ENCODE measurements at regions not wholly inside any gene's neighbourhood (a gene's known extent, or its start where the extent isn't known, plus 50 kb on each side); places are given as distances from the start of the nearest gene placed in this dataset.

DNA sequence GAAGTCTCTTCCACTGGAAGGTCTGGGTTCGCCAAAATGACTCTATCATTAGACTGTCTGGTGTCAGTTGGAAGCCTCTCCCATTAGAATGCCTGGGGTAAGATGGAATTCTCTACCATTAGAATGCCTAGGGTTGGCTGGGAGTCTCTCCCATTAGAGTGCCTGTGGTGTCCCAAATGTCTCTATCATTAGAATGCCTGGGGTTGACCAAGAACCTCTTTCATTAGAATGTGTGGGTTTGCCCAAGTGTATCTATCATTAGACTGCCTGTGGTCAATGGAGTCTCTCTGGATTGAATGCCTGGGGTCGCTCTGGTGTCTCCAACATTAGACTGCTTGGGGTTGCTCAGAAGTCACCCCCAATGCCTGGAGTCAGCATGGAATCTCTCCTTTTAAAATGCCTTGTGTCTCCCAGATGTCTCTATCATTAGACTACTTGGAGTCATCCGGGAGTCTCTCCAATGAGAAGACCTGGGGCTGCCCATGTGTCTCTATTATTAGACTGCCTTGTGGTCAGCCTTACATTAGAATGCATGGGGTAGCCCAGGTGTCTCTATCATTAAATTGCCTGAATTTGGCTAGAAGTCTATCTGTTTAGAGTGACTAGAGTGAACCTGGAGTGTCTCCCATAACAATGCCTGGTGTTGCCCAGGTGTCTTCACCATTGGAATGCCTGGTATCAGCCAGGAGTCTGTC, 1518.4 kb downstream of the UQCRFS1 start:
- DNase-seq, result no peak

DNA sequence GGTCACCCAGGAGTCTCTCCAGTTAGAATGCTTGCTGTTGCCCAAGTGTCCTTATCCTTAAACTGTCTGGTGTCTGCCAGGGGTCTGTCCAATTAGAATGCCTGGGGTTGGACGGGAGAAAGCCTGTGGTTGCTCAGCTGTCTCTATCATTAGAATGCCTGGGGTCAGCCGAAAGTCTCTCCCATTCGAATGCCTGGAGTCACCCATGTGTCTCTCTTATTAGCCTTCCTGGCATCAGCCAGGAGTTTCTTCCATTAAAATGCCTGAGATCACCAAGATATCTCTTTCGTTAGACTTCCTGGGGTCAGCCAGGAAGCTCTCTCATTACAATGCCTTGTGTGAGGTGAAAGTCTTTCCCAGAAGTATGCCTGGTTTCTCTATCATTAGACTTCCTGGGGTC, 1521.0 kb downstream of the UQCRFS1 start:
- DNase-seq, result no peak

DNA sequence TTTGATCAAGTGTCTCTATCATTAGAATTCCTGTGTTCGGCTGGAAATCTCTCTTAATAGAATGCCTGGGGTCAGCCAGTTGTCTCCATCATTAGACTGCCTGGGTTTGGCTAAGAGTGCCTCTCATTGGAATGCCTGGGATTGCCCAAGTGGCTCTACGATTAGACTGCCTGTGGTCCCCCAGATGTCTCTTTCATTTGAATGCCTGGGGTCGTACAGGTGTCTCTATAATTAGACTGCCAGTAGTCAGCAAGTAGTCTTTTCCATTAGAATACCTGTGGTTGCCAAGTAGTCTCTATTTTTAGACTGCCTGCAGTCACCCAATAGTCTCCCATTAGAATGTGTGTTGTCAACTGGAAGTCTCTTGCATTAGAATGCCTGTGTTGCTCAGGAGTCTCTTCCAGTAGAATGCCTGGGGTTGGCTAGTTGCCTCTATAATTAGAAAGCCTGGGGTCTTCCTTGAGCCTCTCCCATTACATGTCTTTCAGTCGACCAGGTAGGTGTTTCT, 1523.2 kb downstream of the UQCRFS1 start:
- no peak for DNase-seq

DNA sequence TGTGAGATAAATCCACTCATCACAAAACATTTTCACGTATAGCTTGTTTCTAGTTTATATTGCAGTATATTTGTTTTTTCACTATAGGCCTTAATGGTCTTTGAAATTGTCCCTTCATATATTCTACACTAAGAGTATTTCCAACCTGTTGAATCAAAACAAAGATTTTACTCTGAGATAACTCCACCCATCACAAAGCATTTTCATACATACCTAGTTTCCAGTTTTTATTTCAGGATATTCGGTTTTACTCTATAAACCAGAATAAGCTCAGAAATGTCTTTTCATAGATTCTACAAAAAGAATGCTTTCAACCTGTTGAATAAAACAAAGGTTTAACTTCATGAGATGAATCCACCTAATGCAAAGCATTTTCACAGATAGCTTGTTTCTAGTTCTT, 1528.7 kb downstream of the UQCRFS1 start:
- DNase-seq, result no peak

DNA sequence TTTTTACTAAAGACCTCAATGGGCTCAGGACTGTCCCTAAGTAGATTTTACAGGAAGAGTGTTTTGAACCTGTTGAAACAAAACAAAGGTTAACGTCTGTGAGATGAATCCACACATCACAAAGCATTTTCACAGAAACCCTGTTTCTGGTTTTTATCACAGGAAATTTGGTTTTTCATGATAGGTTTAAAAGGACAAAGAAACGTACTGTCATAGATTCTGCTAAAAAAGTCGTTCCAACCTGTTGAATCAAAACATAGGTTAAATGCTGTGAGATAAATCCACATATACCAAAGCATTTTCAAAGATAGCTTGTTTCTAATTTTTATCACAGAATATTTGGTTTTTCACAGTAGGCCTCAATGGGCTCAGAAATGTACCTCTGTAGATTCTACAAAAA, 1531.0 kb downstream of the UQCRFS1 start:
- DNase-seq, result no peak

DNA sequence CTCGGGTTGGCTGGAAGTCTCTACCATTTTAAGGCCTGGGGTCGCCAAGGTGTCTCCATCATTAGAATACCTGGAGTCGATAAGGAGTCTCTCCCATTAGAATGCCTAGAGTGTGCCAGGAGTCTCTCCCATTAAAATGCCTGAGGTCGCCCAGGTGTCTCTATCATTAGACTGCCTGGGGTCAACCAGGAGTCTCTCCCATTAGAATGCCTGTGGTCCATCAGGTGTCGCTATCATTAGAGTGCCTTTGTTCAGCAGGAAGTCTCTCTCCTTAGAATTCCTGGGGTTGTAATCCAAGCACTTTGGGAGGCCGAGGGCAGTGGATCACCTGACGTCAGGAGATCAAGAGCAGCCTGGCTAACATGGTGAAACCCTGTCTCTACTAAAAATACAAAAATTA, 1533.0 kb downstream of the UQCRFS1 start:
- DNase-seq, result no peak

DNA sequence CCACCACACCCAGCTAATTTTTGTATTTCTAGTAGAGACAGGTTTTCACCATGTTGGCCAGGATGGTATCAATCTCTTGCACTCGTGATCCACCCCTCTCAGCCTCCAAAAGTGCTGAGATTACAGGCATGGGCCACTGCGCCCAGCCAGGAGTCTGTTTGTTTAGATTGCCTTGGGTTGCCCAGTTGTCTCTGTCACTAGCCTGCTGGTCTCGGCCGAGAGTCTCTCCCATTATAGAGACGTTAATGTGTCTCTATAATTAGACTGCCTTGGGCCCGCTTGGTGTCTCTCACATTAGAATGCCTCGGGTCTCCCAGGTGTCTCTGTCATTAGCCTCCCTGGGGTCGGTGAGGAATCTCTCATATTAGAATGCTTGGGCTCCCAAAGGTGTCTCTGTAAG, 1533.6 kb downstream of the UQCRFS1 start:
- no peak for DNase-seq

DNA sequence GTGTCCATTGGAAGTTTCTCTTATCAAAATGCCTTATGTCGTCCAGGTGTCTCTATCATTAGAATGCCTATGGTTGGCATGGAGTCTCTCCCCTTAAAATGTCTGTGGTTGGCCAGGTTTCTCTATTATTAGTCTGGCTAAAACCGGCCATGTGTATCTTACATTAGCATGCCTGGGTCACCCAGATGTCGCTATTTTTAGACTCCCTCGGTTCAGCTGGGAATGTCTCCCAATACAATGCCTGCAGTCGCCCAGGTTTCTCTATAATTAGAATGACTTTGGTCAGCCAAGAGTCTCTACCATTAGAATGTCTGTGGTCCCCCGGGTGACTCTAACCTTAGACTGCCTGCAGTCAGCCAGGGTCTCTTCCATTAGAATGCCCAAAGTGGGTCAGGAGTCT, 1536.1 kb downstream of the UQCRFS1 start:
- DNase-seq, result no peak

DNA sequence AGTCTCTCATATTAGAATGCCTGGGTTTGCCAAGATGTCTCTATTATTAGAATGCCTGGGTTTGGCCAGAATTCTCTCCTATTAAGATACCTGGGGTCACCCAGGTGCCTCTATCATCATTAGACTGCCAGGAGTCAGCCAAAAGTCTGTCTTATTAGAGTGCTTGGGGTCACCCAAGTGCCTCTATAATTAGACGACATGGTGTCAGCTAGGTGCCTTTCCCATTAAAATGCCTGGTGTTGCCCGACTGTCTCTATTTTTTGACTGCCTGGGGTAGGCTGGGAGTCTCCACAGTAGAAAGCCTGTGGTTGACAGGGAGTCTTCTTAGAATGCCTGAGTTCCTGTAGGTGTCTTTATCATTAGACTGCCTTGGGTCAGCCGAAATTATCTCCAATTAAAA, 1536.6 kb downstream of the UQCRFS1 start:
- DNase-seq, result no peak

DNA sequence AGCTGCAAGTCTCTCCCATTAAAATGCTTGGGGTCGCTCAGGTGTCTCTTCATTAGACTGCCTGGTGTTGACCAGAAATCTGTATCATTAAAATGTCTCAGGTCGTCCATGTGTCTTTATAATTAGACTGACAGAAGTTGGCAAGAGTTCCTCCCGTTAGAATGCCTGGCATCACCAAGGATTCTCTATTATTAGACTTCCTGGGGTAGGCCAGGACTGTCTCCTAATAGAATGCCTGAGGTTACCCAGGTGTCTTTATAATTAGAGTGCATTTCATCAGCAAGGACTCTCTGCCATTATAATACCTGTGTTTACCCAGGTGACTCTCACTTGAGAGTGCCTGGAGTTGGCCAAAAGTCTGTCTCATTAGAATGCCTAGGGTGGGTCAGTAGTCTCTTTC, 1537.2 kb downstream of the UQCRFS1 start:
- no peak for DNase-seq

DNA sequence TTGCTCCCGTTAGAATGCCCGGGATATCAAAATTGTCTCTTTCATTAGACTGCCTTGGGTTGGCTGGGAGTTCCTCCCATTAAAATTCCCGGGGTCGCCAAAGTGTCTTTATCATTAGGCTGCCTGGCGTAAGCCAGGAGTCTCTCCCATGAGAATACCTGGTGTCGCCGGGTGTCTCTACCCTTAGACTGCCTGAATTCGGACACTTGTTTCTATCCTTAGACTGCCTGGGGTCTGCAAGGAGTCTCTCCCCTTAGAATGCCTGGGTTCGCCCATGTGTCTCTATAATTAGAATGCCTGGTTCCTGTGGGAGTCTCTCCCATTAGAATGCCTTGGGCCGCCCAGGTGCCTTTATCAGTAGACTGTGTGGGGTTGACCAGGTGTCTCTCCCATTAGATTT, 1538.2 kb downstream of the UQCRFS1 start:
- no peak for DNase-seq

DNA sequence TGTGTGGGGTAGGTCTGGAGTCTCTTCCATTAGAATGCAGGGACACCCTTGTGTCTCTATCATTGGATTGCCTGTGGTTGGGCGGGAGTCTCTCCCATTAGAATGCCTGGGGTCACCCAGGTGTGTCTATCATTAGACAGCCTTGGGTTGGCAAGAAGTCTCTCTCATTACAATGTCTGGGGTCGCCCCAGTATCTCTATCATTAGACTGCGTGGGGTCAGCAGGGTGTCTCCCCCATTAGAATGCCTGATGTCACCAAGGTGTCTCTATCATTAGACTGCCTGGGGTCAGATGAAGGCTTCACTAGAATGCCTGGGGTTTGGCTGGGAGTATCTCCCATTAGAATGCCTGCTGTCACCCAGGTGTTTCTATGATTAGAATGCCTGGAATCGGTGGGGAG, 1539.0 kb downstream of the UQCRFS1 start:
- no peak for DNase-seq

DNA sequence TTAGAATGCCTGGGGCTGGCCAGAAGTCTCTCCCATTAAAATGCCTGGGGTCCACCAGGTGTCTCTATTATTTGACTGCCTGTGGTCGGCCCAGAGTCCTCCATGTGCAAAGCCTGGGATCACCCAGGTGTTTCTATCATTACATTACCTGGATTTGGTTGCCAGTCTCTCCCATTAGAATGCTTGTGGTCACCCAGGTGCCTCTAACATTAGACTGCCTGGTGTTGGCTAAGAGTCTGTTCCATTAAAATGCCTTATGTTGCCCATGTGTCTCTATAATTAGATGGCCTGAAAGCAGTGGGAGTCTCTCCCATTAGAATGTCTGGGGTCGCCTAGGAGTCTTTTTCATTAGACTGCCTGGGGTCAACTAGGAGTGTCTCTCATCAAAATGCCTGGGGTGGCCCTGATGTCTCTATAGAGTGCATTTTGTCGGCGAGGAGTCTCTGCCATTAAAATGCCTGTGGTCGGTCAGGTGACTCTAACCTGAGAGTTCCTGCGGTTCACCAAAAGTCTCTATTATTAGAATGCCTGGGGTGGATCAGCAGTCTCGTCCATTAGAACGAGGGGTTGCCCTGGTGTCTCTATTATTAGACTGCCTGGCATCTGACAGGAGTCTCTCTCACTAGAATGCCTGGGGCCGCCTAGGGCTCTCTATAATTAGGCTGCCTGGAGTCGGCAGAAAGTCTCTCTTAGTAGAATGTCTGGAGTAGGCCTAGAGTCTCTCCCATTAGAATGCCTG, 1540.5 kb downstream of the UQCRFS1 start:
- DNase-seq, result no peak

DNA sequence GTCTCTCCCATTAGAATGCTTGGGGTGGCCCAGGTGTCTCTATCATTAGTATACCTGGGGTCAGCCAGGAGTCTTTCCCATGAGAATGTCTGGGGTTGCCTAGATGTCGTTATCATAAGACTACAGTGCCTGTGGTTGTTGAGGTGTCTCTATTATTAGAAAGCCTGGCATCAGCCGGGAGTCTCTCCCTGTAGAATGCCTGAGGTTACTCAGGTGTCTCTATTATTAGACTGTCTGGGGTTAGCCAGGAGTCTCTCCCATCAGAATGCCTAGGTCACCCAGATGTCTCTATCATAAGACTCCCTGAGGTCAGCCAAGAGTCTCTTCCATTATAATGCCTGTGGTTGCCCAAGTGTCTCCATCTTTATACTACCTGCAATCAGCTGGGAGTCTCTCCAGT, 1541.1 kb downstream of the UQCRFS1 start:
- no peak for DNase-seq

DNA sequence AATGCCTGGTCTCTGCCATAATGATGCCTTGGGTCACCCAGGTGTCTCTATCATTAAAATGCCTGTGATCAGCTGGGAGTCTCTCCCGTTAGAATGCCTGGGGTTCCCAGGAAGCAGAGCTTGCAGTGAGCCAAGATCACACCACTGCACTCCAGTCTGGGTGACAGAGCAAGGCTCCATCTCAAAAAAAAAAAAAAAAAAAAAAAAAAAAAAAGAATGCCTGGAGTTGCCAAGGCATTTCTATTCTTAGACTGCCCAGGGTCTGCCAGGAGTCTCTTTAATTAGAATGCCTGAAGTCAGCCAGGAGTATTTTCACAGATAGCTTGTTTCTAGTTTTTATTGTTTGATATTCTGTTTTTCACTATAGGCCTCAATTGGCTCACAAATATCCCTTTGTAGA, 1552.5 kb downstream of the UQCRFS1 start:
- DNase-seq, result no peak

DNA sequence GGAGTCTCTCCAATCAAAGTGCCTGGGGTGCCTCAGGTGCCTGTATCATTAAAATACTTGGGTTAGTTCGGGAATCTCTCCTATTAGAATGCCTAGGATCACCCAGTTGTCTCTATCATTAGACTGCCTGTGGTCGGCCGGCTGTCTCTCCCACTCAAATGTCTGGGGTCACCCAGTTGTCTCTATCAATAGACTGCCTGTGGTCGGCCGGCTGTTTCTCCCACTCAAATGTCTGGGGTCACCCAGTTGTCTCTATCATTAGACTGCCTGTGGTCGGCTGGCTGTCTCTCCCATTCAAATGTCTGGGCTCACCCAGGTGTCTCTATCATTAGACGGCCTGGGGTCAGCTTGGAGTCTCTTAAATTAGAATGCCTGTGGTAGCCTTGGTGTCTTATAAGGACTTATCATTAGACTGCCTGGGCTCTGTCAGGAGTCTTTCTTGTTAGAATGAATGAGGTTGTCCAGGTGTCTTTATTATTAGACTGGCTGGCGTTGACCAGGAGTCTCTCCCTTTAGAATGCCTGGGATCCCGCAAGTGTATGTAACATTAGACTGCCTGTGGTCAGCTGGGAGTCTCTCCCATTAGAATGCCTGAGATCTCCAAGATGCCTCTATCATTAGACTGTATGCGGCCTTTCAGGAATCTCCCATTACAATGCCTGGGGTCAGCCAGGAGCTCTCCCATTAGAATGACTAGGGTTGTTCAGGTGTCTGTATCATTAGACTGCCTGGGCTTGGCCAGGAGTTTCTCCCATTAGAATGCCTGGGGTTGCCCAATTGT, 1555.5 kb downstream of the UQCRFS1 start:
- no peak for DNase-seq

DNA sequence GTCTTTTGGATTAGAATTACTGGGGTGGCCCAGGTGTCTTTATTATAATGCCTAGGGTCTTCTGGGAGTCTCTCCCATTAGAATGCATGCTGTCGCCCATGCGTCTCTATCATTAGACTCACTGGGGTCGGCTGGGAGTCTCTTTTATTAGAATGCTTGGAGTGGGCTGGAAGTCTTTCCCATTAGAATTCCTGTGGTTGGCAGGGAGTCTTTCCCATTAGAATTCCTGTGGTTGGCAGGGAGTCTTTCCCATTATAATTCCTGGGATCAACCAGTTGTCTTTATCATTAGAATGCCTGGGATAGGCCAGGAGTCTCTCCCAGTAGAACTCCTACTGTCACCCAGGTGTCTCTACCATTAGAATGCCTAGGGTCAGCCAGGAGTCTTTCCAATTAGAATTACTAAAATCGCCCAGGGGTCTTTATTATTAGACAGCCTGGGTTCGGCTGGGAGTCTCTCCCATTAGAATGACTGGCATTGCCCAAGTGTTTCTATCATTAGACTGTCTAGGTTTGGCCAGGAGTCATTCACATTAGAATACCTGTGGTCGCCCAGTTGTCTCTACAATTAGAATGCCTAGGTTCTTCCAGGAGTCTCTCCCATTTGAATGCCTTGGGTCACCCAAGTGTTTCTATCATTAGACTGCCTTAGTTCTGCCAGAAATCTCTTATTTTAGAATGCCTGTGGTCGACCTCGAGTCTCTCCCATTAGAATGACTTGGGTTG, 1558.5 kb downstream of the UQCRFS1 start:
- DNase-seq, result no peak

DNA sequence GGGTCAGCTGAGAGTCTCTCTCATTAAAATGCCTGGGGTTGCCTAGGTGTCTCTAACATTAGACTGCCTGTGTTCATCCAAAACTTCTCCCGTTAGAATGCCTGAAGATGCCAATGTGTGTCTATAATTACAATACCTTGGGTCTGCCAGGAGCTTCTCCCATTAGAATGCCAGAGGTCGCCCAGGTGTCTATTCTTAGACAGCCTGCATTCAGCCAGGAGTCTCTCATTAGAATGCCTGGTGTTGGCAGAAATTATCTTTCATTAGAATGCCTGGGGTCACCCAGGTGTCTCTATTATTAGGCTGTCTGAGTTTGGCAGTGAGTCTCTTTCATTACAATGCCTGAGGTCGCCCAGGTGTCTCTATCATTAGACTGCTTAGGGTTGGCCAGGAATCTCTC, 1560.2 kb downstream of the UQCRFS1 start:
- no peak for DNase-seq

DNA sequence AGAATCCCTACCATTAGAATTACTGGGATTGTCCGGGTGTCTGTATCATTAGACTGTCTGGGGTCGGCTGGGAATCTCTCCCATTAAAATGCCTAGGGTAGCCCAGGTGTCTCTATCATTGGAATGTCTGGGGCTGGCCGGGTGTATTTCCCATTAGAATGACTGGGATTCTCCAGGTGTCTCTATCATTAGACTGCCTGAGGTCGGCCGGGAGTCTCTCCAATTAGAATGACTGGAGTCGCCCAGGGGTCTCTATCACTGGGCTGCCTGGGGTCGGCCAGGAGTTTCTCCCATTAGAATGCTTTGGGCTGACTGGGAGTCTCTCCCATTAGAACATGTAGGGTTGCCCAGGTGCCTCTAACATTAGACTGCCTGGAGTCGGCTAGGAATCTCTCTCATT, 1560.7 kb downstream of the UQCRFS1 start:
- DNase-seq, result no peak

DNA sequence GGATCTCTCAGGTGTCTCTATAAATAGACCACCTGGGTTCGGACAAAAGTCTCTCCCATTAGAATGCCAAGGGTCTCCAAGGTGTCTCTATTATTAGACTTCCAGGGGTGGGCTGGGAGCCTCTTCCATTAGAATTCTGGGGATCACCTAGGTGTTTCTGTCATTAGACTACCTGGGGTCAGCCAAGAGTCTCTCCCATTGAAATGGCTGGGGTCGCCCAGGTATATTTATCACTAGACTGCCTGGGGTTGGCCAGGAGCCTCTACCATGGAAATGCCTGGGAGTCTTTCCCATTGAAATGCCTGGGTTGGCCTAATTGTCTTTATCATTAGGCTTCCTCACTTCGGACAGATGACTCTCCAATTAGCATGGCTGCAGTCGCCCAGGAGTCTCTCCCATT, 1565.5 kb downstream of the UQCRFS1 start:
- no peak for DNase-seq

DNA sequence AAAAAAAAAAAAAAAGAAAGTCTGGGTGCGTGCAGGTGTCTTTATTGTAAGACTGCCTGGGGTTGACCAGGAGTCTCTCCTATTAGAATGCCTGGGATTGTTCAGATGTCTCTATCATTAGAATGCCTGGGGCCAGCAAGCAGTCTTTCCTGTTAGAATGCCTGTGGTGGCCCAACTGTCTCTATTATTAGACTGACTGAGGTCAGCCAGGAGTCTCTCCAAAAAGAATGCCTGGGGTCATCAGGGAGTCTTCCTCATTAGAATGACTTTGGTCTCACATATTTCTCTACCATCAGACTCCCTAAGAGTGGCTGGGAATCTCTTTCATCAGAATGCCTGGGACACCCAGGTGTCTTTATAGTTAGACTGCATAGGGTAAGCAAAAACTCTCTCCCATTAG, 1577.5 kb downstream of the UQCRFS1 start:
- no peak for DNase-seq

DNA sequence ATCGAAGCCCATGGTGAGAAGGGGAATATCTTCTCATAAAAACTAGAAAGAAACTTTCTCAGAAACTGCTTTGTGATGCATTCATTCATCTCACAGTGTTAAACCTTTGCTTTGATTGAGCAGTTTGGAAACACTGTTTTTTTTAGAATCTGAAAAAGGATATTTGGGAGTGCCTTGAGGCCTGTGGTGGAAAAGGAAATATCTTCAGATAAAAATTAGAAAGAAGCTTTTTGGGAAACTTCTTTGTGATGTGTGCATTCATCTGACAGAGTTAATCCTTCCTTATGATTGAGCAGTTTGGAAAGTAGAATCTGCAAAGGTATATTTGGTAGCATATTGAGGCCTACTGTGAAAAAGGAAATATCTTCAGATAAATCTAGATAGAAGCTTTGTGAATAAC, 1594.9 kb downstream of the UQCRFS1 start:
- no peak for DNase-seq

DNA sequence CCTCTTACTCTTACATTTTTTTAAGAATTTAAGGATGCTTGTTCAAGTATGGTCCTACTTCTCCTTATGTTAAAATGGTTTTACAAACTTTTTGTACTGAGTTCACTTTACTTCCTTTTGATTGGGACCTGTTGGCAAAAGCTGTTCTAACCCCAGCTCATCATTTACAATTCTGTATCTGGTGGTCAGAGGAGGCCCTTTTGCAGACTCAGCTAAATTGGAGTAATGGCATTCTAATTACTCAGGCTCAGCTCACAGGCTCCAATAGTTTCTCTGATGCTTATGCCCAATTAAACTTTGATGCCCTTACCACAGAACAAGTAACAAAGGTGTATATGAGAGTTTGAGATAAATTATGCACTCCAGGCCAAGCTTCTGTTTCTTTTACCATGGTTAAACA, 1632.0 kb downstream of the UQCRFS1 start:
- DNase-seq, result no peak

All from activated CD8-positive, alpha-beta memory T cell treated with anti-CD3 and anti-CD28 coated beads, Interleukin-2, amount 50 U/mL, for 48 hours (primary cell).